Smooth muscle cell (in vitro differentiated cells): ENCODE measurements at regions not wholly inside any gene's neighbourhood (a gene's known extent, or its start where the extent isn't known, plus 50 kb on each side); places are given as distances from the start of the nearest gene placed in this dataset.
A peak's percentile ranks its signal among the peaks of the same experiment; 100 is the strongest.

Experiments used
- DNase-seq: peaks from one replicate; lab custom pipeline; 2025; ENCODE audit not compliant: unreplicated experiment; lab: John Stamatoyannopoulos, UW
- H2AFZ ChIP-seq: fragments of 200-600 bp; sonication (generic); 2 replicates; pipeline ENCODE4 v1.6.0; 2016; ENCODE audit warnings: antibody characterized with exemption, low read depth, mild to moderate bottlenecking
- H3F3A ChIP-seq: fragments of 200-600 bp; sonication (generic); 2 replicates; pipeline ENCODE4 v1.6.0; 2017; ENCODE audit warnings: antibody characterized with exemption, low read depth
- H3K27ac ChIP-seq: fragments of 200-600 bp; sonication (generic); 2 replicates; pipeline ENCODE4 v1.5.1; 2016; ENCODE audit warnings: low read depth, mild to moderate bottlenecking
- H3K27me3 ChIP-seq: fragments of 200-600 bp; sonication (generic); 2 replicates; pipeline ENCODE4 v1.6.1; 2016; ENCODE audit warnings: low read depth, mild to moderate bottlenecking
- H3K36me3 ChIP-seq: fragments of 200-600 bp; sonication (generic); 2 replicates; pipeline ENCODE4 v1.5.1; 2016; ENCODE audit warnings: low read depth
- H3K4me1 ChIP-seq: fragments of 200-600 bp; sonication (generic); 2 replicates; pipeline ENCODE4 v1.5.1; 2016; ENCODE audit warnings: low read depth
- H3K4me2 ChIP-seq: fragments of 200-600 bp; sonication (generic); 2 replicates; pipeline ENCODE4 v1.6.0; 2016; ENCODE audit warnings: mild to moderate bottlenecking
- H3K4me3 ChIP-seq: fragments of 200-600 bp; sonication (generic); 2 replicates; pipeline ENCODE4 v1.5.1; 2016; ENCODE audit warnings: mild to moderate bottlenecking
- H3K79me2 ChIP-seq: fragments of 200-600 bp; sonication (generic); 2 replicates; pipeline ENCODE4 v1.6.0; 2016; ENCODE audit warnings: low read depth, mild to moderate bottlenecking
- H3K9ac ChIP-seq: fragments of 200-600 bp; sonication (generic); 2 replicates; pipeline ENCODE4 v1.6.0; 2016; ENCODE audit warnings: low read depth
- H3K9me3 ChIP-seq: fragments of 200-600 bp; sonication (generic); replicated peaks from 2 replicates; pipeline ENCODE4 v1.5.1; 2016; ENCODE audit warnings: low read depth
- H4K20me1 ChIP-seq: fragments of 200-600 bp; sonication (generic); 2 replicates; pipeline ENCODE4 v1.6.0; 2016; ENCODE audit warnings: low read depth
- CTCF ChIP-seq: fragments of 200-600 bp; sonication (generic); IDR thresholded peaks from 2 replicates; pipeline ENCODE4 v1.5.1; 2017; ENCODE audit warnings: borderline replicate concordance, mild to moderate bottlenecking, antibody characterized with exemption; ENCODE audit not compliant: insufficient read depth, poor library complexity, severe bottlenecking
- WGBS: methylation state at CpG from one replicate; pipeline ENCODE4 v1.1.7; 2016; ENCODE audit warnings: low lambda C conversion rate; 5-methylcytosine and 5-hydroxymethylcytosine counted together

GRCh38 chr1:195594322-195594721, 1013.9 kb downstream of the KCNT2 start:
- no peak overlapping the region for H3K27ac ChIP-seq
- H3K27me3 ChIP-seq: no peaks in the 10 kb centered on the region
- H3K9ac ChIP-seq: no peak overlapping the region
- no peaks in the 10 kb centered on the region for H3F3A ChIP-seq
- H3K4me3 ChIP-seq: no peak overlapping the region
- no peaks in the 10 kb centered on the region for H3K4me1 ChIP-seq
- H3K79me2 ChIP-seq: no peaks in the 10 kb centered on the region
- no peak overlapping the region for H2AFZ ChIP-seq
- H4K20me1 ChIP-seq: no peaks in the 10 kb centered on the region
- no peak overlapping the region for H3K4me2 ChIP-seq
- DNase-seq: no peak
- H3K36me3 ChIP-seq: no peaks in the 10 kb centered on the region
- H3K9me3 ChIP-seq: no peaks in the 10 kb centered on the region
- TF ChIP-seq CTCF: no peak
- WGBS: 98% methylated on average over 2 of the region's 2 CpGs

GRCh38 chr1:195591917-195592672, 1016.1 kb downstream of the KCNT2 start:
- H3K9me3 ChIP-seq: no peaks in the 10 kb centered on the region
- no peaks in the 10 kb centered on the region for H4K20me1 ChIP-seq
- no peaks in the 10 kb centered on the region for H3K4me1 ChIP-seq
- no peak for TF ChIP-seq CTCF
- no peaks in the 10 kb centered on the region for H3K27me3 ChIP-seq
- DNase-seq: no peak
- H3K9ac ChIP-seq: peak overlapping the region; percentile 81
- no peak overlapping the region for H3K4me3 ChIP-seq
- 68% methylated on average over 3 of the region's 3 CpGs for WGBS
- peak overlapping the region; percentile 49 for H2AFZ ChIP-seq
- H3K4me2 ChIP-seq: peak overlapping the region; percentile 56
- H3K36me3 ChIP-seq: no peaks in the 10 kb centered on the region
- no peaks in the 10 kb centered on the region for H3K79me2 ChIP-seq
- peak overlapping the region; percentile 91 for H3K27ac ChIP-seq
- no peaks in the 10 kb centered on the region for H3F3A ChIP-seq

- Histone ChIP-seq H3K27ac (no peak overlapping the region), H3K36me3 (no peaks in the 10 kb centered on the region), H3K4me2 (no peak overlapping the region), H3K27me3 (no peaks in the 10 kb centered on the region), H3F3A (no peaks in the 10 kb centered on the region), H4K20me1 (no peaks in the 10 kb centered on the region), H3K9me3 (no peaks in the 10 kb centered on the region), H3K79me2 (no peaks in the 10 kb centered on the region), H2AFZ (no peak overlapping the region), H3K9ac (no peak overlapping the region), H3K4me1 (no peaks in the 10 kb centered on the region), H3K4me3 (no peak overlapping the region)
- DNase-seq: no peak
- WGBS: 73% methylated on average over 3 of the region's 3 CpGs
- no peak for TF ChIP-seq CTCF
Observed at GRCh38 chr1:195590649-195591048, 1017.6 kb downstream of the KCNT2 start.

- no peaks in the 10 kb centered on the region for H3K36me3 ChIP-seq
- no peak overlapping the region for H3K27ac ChIP-seq
- no peak overlapping the region for H3K9ac ChIP-seq
- no peak for TF ChIP-seq CTCF
- H4K20me1 ChIP-seq: no peaks in the 10 kb centered on the region
- no peak overlapping the region for H2AFZ ChIP-seq
- DNase-seq: no peak
- H3K4me3 ChIP-seq: no peak overlapping the region
- H3K4me2 ChIP-seq: no peak overlapping the region
- no peaks in the 10 kb centered on the region for H3K9me3 ChIP-seq
- 88% methylated on average over 2 of the region's 2 CpGs for WGBS
- H3K4me1 ChIP-seq: no peaks in the 10 kb centered on the region
- no peaks in the 10 kb centered on the region for H3K27me3 ChIP-seq
- no peaks in the 10 kb centered on the region for H3F3A ChIP-seq
- no peaks in the 10 kb centered on the region for H3K79me2 ChIP-seq
Observed at GRCh38 chr1:195584870-195585624, 1023.2 kb downstream of the KCNT2 start.
